Raji (cell line): ENCODE measurements at regions not wholly inside any gene's neighbourhood (a gene's known extent, or its start where the extent isn't known, plus 50 kb on each side); places are given as distances from the start of the nearest gene placed in this dataset.

Experiments used
- POLR2A ChIP-seq: IDR thresholded peaks from 2 replicates; pipeline ENCODE4 v1.6.1; 2011; ENCODE audit warnings: low read depth, low read length, control low read depth; ENCODE audit not compliant: insufficient read depth

DNA sequence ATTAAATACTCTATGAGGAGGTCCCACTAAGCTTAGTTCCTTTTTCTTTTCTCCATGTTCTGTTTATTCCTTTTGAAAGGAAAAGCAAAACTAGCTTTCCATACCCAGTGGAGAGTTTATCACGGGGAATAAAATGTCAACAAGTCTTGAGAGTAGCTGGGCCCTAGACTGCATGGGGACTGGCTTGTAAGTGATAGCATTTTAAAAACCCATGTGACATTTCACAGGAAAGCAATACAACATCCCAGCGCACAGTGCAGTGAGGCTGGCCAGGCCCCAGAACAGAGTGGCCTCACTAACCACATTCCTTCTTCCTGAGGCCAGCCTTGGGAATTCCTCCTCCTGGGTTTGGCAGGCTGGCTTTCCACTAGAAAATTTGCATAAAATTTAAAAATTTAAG is 149.8 kb downstream of the DLEU7 start:
- TF ChIP-seq POLR2A, result no peak

DNA sequence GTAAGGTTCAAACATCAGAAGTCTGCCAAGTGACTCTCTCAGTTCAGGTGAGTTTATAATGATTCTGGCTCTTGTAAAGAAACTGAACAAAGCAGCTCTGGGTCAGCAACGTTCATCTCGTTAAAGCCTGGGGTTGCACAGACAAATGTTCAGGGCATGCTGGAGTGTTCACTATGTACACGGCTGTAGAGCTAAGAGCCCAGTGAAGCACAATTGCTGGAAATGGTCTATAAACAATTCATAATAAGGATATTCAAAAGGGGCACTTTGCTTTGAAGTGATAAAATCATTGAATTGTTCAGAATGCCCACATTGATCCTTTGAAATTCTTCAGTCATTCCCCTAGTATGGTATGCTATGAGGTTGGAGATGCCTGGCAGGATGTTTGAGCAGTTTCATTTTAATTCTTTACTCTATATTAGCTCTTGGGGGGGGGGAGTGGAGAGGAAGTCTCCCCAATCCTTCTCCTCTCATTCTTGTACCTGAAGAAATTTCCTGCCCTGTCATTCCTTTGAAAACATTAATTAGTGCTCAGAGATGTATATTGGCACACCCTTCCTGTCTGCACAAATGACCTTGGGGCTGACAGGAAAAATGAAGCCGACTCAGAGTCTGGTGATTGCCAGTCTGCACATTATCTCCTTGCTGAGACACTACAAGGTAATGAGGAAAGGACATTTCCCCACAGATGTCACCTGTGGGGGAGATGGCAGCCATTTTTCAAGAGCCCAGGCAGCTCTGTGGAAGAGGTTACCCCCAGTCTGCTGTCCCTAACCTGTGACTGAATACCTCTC is 145.5 kb downstream of the DLEU7 start:
- TF ChIP-seq POLR2A, result no peak

DNA sequence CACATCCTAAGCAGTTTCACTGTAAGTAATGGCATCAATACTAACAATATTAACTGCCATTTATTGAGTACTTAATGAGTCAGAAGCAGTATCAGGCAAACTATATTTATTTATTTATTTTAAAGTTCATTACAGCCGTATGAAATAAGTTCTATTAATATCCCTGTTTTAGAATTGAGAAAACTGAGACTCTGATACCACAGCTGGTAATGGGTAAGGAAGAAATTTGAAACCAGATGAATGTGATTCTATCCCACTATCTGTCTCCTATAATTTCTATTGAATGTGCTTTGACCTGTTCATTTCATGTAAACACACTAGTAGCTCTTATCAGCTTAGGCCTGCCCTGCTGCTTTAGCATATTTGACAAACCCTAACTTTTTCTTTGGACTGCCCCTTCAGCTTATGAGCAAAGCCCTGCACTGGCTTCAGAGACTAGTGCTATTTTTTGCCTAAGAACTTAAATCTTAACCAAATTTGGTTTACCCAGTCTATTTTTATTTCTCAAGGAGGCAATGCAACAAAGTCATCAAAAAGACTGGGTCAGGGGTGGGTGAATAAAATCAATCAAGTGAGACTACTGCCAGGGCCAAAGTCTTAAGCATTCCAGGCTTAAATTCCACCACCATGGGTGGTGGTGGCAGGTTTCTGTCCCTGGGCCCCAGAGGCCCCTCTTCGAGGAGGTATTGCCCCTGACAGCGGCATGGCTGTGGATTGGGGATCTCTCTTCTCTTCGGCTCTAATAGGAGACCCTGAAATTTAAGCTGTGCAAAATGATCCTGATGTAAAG is 143.4 kb downstream of the DLEU7 start:
- TF ChIP-seq POLR2A, result no peak

DNA sequence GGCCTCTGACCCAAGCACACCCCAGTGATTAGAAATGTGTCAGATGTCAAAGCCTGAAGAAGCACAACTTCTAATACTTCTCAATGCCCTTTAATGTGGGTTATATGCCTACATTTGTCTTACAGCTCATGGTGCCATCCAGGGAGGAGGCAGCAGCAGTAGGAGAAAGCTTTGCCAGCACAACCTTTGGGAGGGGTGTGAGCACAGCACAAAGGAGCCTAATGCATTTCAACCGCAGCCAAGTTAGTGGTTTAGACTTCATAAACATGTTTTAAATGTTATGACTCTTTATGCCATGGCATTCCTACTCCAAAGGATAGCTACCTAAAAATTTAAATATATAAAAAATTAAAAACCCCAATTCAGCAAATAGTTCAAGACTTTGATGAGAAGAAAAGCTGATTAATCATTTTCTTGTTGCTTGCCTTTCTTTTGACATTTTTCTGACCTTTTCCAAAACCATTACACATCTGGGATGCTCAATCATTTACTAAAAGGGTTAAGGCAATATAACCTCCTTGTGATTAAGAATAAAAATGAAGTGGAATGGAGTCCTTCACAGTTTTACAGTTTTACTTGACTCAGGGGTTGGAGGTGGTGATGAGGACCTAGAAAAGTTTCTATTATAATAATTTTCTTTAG is 142.7 kb downstream of the DLEU7 start:
- TF ChIP-seq POLR2A, result no peak

DNA sequence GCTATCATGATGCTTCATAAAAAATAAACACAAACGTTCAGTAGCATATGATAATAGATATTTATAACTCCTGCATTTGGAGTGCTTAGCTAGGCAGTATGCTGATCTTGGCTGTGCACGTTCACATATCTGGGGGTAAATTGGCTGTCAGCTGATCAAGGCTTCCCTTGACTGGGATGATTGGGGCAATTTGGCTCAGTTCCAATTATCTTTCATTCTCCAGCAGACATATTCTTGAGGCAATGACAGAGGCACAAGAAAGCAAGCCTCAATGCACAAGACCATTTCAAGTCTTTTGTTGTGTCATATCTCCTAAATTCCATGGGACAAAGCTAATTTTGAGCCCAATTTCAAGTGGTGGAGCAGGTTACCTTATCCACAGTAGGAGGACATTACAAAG is 142.0 kb downstream of the DLEU7 start:
- no peak for TF ChIP-seq POLR2A

DNA sequence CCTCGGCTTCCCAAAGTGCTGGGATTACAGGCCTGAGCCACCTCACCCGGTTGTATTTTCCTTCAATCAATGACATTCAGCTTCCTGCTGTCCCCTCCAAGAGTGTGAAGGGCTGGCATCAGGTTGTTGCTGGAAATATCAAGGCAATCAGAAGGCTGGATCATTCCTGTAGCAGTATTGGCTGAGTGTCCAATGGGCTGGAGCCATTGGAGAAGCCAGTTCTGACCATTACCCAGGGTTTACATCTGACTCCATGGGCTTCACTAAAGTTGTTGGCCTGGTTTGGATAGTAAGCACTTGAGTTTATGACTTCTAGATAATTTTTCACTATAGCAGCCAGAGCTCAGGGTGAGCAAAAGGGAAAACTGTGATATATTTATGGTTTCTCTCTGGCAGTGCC is 137.0 kb downstream of the DLEU7 start:
- no peak for TF ChIP-seq POLR2A

DNA sequence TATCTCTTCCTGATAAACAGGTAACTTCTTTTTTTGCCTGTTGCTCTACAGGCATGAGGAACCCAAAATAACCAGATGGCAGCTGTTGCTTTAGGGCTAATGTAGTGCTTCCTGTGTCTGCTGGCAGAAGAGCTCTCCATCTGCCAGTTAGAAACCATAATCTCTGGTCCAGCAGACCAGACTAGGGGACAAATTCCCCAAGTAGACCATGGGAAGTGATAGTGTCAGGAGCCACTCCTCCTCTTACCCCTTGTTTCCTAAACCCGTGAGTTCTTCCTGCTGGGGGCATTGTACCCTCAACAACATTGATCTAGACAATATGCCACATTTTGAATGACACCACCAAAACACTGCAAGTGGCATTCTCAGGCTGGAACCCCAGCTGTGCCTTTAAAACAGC is 135.9 kb downstream of the DLEU7 start:
- no peak for TF ChIP-seq POLR2A

DNA sequence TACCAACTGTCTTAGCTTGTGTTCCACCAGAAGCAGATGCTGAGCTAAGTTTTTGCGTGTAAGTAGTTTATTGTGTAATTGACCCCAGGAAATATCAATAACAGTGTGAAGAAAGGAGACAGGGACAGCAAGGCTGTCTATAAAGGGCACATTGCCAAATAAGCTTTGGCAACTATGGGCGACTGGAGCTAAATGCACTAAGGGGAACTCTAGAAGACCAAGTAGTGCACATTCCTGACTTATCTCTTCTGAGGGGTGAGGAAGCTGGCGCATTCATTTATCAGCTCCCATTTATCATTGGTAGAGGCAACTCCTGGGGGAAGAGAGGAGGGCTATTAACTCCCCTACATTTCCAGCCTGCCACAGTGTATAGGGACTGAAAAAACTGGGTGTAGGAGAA is 135.0 kb downstream of the DLEU7 start:
- no peak for TF ChIP-seq POLR2A

DNA sequence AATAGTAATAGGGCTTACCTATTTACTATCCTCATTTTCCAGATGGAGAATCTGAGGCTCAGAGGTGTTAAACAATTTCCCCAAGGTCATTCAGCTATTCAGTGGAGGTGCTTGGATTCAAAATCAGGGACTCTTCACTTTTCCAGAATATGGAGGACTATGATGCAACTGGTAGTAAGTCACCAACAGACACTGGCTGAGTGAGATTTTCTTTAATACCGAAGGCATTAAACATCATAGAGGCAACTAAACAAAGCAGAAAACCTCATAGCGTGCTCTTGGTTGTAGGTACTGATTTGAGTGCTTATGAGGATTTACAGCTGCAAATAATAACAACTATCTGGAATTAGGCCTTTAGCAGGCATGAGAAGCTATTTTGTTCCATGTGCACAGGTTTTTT is 134.4 kb downstream of the DLEU7 start:
- no peak for TF ChIP-seq POLR2A

DNA sequence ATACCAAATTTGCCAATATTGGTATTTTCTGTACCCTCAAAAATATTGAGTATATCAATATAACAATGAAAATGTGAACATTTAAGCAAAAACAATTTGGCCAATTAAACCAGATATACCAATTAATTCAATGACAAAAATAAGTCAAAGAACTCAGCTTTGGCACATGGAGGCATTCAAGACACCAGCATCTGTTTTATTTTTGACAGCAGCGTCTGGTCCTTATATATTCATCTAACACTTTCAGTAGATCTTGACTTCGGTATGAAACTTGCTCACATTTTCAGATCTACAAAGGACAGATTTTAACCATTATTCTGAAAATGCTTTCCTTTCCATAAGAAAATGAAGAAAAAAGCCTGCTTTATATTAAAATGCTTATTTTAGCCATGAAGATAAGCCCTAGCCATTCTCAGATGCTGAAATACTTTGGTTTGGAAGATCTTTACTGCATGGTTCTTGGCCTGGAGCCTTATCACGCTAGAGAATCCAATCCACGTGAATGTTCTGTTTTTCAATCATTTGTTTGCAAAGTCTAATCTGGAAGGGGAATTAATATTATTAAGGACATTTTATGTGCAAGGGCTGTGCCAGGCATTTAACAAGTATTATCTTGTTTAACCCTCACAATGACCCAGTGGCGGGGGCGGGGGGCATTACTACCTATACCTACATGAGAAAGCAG is 132.2 kb downstream of the DLEU7 start:
- TF ChIP-seq POLR2A, result no peak

DNA sequence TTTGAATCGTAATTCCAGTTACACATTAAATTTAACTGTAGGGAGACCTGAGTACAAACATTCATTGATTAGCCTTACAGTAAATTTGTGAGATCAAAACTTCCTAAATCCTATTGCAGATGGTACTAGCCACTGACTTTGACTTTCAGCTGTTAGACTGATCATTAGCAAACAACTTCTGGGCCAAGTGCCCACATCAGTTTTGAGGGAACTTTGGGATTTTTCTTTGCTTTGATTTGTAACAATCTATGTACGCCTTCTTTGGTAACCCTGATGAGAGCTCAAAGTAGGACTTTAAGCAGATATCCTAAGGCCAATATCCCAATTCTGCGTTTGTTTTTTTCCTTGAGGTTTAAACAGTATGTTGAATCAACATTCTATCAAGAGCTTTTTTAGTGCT is 131.5 kb downstream of the DLEU7 start:
- no peak for TF ChIP-seq POLR2A

DNA sequence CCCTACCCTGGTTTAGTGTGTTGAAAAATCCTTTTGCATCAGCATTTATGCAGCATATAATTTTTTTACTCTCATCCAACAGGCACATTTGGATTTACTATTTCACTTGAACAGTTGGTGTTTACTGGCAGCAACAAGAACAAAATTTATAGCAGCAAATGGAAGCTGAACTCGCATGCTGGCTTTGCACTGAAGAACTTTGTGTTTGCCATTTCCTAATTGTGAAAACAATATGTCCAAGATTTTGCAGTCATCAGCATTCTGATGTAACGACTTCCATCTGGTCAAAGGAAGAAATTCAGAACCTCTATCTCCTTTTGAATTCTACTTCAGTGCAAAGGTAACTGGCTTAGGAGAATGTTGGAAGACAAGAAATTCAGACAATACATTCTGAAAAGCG is 131.0 kb downstream of the DLEU7 start:
- no peak for TF ChIP-seq POLR2A

DNA sequence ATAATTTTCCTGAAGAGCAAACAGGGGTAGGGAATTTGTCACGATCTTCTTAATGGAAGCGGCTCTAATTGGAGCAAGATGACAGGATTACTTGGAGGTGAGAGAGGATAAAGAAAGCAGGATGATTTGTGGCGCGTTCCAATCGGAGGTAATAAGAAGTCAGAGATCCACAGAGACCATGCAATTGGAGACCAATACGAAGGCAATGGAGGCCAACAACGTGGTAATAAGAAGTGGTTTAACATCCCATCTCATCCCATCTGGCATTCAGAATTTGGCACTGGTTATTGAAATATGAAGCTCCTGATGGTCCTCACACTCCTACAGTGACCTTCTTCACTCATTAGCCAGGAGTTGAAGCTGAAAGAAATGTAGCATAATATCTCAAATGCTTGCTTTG is 130.6 kb downstream of the DLEU7 start:
- no peak for TF ChIP-seq POLR2A

DNA sequence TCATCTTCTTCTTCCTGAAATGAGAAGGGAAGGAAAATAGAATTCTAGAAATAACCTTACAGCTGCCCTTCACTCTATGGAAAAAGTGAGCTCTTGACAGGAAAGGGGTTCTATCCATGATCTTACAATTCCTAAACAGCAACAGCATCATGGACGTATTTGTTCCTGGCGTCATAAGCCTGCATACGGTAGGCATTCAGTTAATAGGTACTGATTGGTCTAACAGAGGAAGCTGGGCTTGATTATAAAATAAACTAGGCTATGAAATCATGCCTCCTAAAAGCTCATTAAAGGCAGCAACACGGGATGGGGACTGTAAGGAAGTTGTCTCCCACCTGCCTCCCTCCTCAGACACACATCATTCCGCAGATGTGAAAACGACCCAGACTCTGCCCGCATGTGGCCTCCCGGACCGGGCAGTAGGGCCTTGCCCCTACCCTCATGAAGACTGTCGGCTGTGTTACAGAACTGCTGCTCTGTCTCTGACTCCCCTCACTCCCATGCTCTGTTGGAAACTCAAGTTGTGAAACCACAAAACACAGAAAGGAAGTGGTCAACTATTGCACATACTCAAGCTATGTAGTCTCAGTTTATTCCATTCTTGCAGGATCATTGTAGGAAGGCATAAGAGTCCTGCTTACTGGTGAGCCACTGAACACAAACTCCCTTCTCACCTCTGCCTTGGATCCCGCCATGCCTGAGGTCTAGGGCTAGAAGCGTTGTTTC is 129.8 kb downstream of the DLEU7 start:
- TF ChIP-seq POLR2A, result no peak

DNA sequence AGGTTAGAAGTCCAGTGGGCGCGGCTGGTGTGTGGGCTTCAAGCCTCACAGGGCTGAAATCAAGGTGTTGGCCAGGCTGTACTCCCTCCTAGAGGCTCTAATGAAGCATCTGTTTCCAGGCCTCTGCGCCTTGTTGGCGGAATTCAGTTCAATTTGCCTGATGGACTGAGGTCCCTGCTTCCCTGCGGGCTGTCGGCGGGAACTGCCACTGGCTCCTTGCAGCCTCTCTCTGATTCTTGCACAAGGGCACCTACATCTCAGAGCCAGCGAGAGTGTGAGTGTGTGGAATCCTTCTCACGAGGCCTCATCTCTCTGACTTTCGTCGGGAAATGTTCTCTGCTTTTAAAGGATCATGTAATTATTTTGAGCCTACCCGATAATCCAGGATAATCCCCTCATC is 128.6 kb downstream of the DLEU7 start:
- TF ChIP-seq POLR2A, result no peak
